GM13976 (cell line): ENCODE measurements at regions not wholly inside any gene's neighbourhood (a gene's known extent, or its start where the extent isn't known, plus 50 kb on each side); places are given as distances from the start of the nearest gene placed in this dataset.
"Not testable (repeated sequence)": the region's sequence is repeated elsewhere in the genome, so short reads cannot be mapped to it uniquely, and the experiment has no call there.

Experiments used
- DNase-seq: peaks from one replicate; pipeline ENCODE4 v3.0.0; 2012; ENCODE audit warnings: low spot score
- CTCF ChIP-seq: IDR thresholded peaks from 2 replicates; pipeline ENCODE4 v1.5.1; 2012; ENCODE audit warnings: borderline replicate concordance, mild to moderate bottlenecking; ENCODE audit not compliant: insufficient read depth; ENCODE audit errors: extremely low read depth, missing control alignments, control extremely low read depth
- in situ Hi-C: fragments of 300-500 bp; cut with MboI; formaldehyde crosslinking; loops from one replicate; pipeline ENCODE4 v1.12.0; 2022; ENCODE audit warnings: low sequenced_read_pairs, mixed read lengths, inconsistent platforms; ENCODE audit not compliant: unreplicated experiment

- DNase-seq: no peak
- TF ChIP-seq CTCF: no peak
- in situ Hi-C loops: no loop called here
Observed at GRCh38 chr1:60875138-60875537, 207.2 kb upstream of the NFIA start.

- TF ChIP-seq CTCF: no peak
- DNase-seq: no peak
- in situ Hi-C loops: no loop called here
Observed at GRCh38 chr1:60874718-60875117, 207.6 kb upstream of the NFIA start.

GRCh38 chr1:60873396-60873795 is 209.0 kb upstream of the NFIA start:
- DNase-seq, in situ Hi-C loops: not testable (repeated sequence)

- TF ChIP-seq CTCF: no peak
- no peak for DNase-seq
- in situ Hi-C loops: no loop called here
Observed at GRCh38 chr1:60872426-60873054, 209.8 kb upstream of the NFIA start.

GRCh38 chr1:60870269-60870865 is 212.0 kb upstream of the NFIA start:
- in situ Hi-C loops: no loop called here
- no peak for DNase-seq
- no peak for TF ChIP-seq CTCF

GRCh38 chr1:60868901-60869663 is 213.3 kb upstream of the NFIA start:
- TF ChIP-seq CTCF: no peak
- in situ Hi-C loops: no loop called here
- DNase-seq: no peak

- in situ Hi-C loops: no loop called here
- DNase-seq: no peak
- no peak for TF ChIP-seq CTCF
Observed at GRCh38 chr1:60867782-60868181, 214.6 kb upstream of the NFIA start.
